Prostate gland (tissue), 2 donors: ENCODE measurements at regions not wholly inside any gene's neighbourhood (a gene's known extent, or its start where the extent isn't known, plus 50 kb on each side); places are given as distances from the start of the nearest gene placed in this dataset.

Experiments used
- DNase-seq: peaks from one replicate; pipeline ENCODE4 v3.0.0-alpha.2; 2019; ENCODE audit warnings: low spot score
- H3K27ac ChIP-seq, 2 donors: fragments of 200-600 bp; sonication (generic); 2 replicates each; pipeline ENCODE4 v1.5.1; 2017 to 2019
- H3K27me3 ChIP-seq: fragments of 200-600 bp; sonication (generic); replicated peaks from 2 replicates; pipeline ENCODE4 v1.5.1; 2019; ENCODE audit not compliant: insufficient read depth
- H3K36me3 ChIP-seq, 2 donors: fragments of 200-600 bp; sonication (generic); 1 replicate in 1 of 2; 2 replicates in 1 of 2; pipeline versions ENCODE4 v1.5.1 to v1.8.1; 2017 to 2019
- H3K4me1 ChIP-seq: fragments of 200-600 bp; sonication (generic); replicated peaks from 2 replicates; pipeline ENCODE4 v1.5.1; 2019
- H3K4me3 ChIP-seq, 2 donors: fragments of 200-600 bp; sonication (generic); 2 replicates each; pipeline ENCODE4 v1.5.1; 2017 to 2019
- H3K9me3 ChIP-seq: fragments of 200-600 bp; sonication (generic); 2 replicates; pipeline ENCODE4 v1.5.1; 2017
- POLR2A ChIP-seq: fragments of 450-650 bp; IDR thresholded peaks from one replicate; pipeline ENCODE4 v1.6.1; 2016; ENCODE audit warnings: antibody characterized with exemption, mild to moderate bottlenecking
- POLR2AphosphoS5 ChIP-seq: sonication (generic); formaldehyde crosslinking; IDR thresholded peaks from one replicate; pipeline ENCODE4 v1.6.1; 2017; ENCODE audit warnings: antibody characterized with exemption
- WGBS: methylation state at CpG from one replicate; pipeline ENCODE4 v1.1.5; 2018; 5-methylcytosine and 5-hydroxymethylcytosine counted together
- intact Hi-C: fragments of 100-400 bp; cut with DNase I; formaldehyde crosslinking; loops from one replicate; pipeline ENCODE4 v1.14.2; 2022
- TF ChIP-seq, protein P1 (sequence below), 4 experiments: fragments of 200-600 bp in 2 of 4; fragments of 450-650 bp in 2 of 4; sonication (generic) in 2 of 4; IDR thresholded peaks; 1 replicate in 3 of 4; 2 replicates in 1 of 4; pipeline ENCODE4 v1.5.1; 2016 to 2019; ENCODE audit warnings: antibody characterized with exemption in 4 of 4, mild to moderate bottlenecking in 2 of 4, moderate library complexity in 2 of 4

DNA sequence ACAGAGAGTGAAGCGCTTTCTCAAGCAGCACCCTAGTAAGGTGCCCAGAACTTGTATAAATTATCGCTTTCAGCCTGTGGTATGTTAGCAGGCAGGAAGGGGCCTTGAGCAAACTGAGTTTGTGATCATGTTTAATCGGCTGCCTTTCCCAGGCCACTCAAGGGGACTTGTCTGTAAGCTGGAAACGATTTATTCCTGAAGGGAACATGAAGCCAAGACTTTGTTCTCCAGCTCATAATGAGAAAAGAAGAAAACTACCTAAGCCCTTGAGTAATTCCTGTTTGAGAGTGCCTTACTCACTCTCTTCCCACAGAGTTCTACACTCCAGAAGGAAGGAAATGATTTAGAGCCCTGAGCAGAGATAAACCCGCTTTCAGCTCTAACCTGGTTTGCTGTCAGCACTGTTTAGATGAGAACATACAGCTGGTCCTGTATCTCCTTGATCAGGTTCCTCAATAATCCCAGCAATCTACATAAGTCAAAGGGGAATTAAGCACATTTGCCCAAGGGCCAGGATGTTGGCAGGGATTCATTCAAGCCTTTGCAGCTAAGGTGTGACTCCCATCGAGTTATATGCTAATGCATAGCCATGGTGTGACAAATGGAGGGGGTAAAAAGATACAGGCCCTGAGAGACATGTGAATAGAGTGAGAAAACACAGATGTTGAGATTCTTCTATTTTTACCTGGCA lies 187.7 kb upstream of the SLC24A5 start:
- H3K27ac ChIP-seq: no peak overlapping the region
- WGBS: 67% methylated on average over 6 of the region's 6 CpGs
- H3K9me3 ChIP-seq: no peaks in the 10 kb centered on the region
- H3K4me3 ChIP-seq: no peak overlapping the region
- no peaks in the 10 kb centered on the region for H3K36me3 ChIP-seq
- intact Hi-C loops: no loop called here
- no peaks in the 10 kb centered on the region for H3K4me1 ChIP-seq
- no peaks in the 10 kb centered on the region for H3K27me3 ChIP-seq
- TF ChIP-seq POLR2A: no peak
- TF ChIP-seq POLR2AphosphoS5: no peak
- TF ChIP-seq, protein P1, sequence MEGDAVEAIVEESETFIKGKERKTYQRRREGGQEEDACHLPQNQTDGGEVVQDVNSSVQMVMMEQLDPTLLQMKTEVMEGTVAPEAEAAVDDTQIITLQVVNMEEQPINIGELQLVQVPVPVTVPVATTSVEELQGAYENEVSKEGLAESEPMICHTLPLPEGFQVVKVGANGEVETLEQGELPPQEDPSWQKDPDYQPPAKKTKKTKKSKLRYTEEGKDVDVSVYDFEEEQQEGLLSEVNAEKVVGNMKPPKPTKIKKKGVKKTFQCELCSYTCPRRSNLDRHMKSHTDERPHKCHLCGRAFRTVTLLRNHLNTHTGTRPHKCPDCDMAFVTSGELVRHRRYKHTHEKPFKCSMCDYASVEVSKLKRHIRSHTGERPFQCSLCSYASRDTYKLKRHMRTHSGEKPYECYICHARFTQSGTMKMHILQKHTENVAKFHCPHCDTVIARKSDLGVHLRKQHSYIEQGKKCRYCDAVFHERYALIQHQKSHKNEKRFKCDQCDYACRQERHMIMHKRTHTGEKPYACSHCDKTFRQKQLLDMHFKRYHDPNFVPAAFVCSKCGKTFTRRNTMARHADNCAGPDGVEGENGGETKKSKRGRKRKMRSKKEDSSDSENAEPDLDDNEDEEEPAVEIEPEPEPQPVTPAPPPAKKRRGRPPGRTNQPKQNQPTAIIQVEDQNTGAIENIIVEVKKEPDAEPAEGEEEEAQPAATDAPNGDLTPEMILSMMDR (IDR thresholded peaks at IDR 0.05): no peak
- no peak for DNase-seq

DNA sequence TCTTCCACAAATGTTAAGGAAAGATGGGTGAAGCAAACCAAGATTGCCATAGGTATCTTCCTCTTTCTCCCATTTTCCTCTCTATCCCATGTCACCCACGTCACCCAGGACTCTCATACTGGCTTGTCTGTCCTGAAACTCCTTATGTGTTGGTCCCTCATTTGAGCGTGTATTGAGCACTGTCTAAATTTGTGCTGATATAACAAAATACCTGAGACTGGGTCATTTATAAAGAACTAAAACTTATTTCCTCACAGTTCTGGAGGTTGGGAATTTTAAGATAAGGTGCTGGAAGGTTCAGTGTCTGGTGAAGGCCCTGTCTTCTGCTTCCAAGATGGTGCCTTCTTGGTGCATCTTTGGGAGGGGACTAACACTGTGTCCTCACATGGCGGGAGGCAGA lies 186.9 kb upstream of the SLC24A5 start:
- WGBS: 94% methylated on average over 3 of the region's 3 CpGs
- Histone ChIP-seq H3K4me3 (no peak overlapping the region), H3K27me3 (no peaks in the 10 kb centered on the region), H3K9me3 (no peaks in the 10 kb centered on the region), H3K36me3 (no peaks in the 10 kb centered on the region), H3K27ac (no peak overlapping the region), H3K4me1 (no peaks in the 10 kb centered on the region)
- intact Hi-C loops: no loop called here
- no peak for DNase-seq
- TF ChIP-seq POLR2AphosphoS5 (no peak), POLR2A (no peak)
- TF ChIP-seq, protein P1 (IDR thresholded peaks at IDR 0.05): no peak

DNA sequence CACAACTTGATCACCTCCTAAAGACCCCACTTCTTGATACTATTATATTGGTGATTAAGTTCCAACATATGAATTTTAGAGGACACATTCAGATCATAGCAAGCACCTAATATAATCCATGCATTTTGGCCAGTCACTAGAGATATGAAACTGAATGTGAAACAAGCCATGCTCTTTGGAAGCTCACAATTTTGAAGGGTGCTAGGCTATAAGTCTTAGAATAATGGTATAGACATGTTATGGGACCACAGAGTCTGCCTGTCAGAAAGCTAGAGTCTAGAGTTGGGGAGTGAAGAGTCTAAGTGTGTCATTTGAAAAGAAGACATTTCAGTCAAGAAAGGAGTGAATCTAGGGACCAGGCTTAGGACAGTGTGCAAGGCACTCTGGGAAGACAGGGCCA lies 186.4 kb upstream of the SLC24A5 start:
- Histone ChIP-seq H3K4me3 (no peak overlapping the region), H3K27me3 (no peaks in the 10 kb centered on the region), H3K36me3 (no peaks in the 10 kb centered on the region), H3K9me3 (no peaks in the 10 kb centered on the region), H3K27ac (no peak overlapping the region), H3K4me1 (no peaks in the 10 kb centered on the region)
- no peak for DNase-seq
- no peak for TF ChIP-seq POLR2AphosphoS5
- TF ChIP-seq, protein P1 (IDR thresholded peaks at IDR 0.05): no peak
- no peak for TF ChIP-seq POLR2A
- intact Hi-C loops: no loop called here

DNA sequence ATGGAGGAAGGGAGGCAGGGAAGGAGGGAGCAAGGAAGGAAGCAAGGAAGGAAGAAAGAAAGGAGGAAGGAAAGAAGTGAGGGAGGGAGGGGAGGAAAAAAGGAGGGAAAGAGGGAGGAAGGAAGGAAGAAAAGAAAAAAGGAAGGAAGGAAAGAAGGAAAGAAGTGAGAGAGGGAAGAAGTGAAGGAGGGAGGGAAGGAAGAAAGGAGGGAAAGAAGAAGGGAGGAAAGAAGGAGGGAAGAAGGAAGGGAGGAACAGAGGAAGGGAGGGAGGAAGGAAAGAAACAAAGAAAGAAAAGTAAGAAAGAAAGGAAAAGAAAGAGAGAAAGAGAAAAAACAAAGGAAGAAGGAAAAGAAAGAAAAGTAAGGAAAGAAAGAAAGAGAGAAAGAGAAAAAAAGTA lies 183.0 kb upstream of the SLC24A5 start:
- H3K27me3 ChIP-seq: no peaks in the 10 kb centered on the region
- DNase-seq: no peak
- no peaks in the 10 kb centered on the region for H3K9me3 ChIP-seq
- TF ChIP-seq, protein P1 (IDR thresholded peaks at IDR 0.05): no peak
- no peak for TF ChIP-seq POLR2A
- TF ChIP-seq POLR2AphosphoS5: no peak
- H3K27ac ChIP-seq: no peak overlapping the region
- intact Hi-C loops: no loop called here
- no peaks in the 10 kb centered on the region for H3K4me1 ChIP-seq
- no peaks in the 10 kb centered on the region for H3K36me3 ChIP-seq
- no peak overlapping the region for H3K4me3 ChIP-seq

DNA sequence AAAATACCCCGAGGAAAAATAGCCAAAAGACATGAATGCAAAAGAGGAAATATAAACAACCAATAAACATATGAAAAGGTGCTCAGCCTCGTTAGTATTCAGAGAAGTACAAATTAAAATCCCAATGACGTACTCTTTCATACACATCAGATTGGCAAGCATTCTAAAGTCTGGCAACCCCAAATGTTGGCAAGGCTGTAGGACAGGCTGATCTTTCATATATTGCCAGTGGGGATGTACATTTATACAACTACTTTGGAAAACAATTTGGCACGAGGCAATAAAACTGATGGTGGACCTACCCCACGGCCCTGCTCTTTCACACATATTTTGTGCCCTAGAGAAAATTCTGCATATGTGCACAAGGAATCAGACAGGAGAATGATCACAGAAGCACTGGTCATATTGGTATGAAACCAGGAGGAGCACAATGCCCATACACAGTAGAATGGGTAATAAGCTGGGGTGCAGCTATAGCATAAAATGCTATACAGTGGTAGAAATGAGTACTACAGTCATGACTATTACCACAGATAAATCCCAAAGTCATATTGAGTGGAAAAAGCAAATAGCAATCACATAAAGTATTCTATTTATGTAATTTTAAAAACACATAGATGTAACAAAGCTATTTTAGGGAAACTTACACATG lies 176.0 kb upstream of the SLC24A5 start:
- no peaks in the 10 kb centered on the region for H3K27me3 ChIP-seq
- intact Hi-C loops: no loop called here
- no peak overlapping the region for H3K4me3 ChIP-seq
- 28% methylated on average over 5 of the region's 5 CpGs for WGBS
- no peak for DNase-seq
- H3K36me3 ChIP-seq: no peaks in the 10 kb centered on the region
- no peaks in the 10 kb centered on the region for H3K9me3 ChIP-seq
- TF ChIP-seq POLR2A: no peak
- TF ChIP-seq, protein P1 (IDR thresholded peaks at IDR 0.05): no peak
- no peak for TF ChIP-seq POLR2AphosphoS5
- no peaks in the 10 kb centered on the region for H3K4me1 ChIP-seq
- no peak overlapping the region for H3K27ac ChIP-seq
